Epidermal melanocyte (primary cell): ENCODE measurements at regions not wholly inside any gene's neighbourhood (a gene's known extent, or its start where the extent isn't known, plus 50 kb on each side); places are given as distances from the start of the nearest gene placed in this dataset.
"Not testable (repeated sequence)": the region's sequence is repeated elsewhere in the genome, so short reads cannot be mapped to it uniquely, and the experiment has no call there.

Experiments
- DNase-seq: peaks from one replicate; pipeline ENCODE4 v3.0.0; 2011; ENCODE audit warnings: low spot score; ENCODE audit not compliant: insufficient read length

- DNase-seq, result no peak
These were observed 167.0 kb upstream of the EDNRB start for GRCh38 chr13:78085434-78086225.

- no peak for DNase-seq
These were observed 165.8 kb upstream of the EDNRB start for GRCh38 chr13:78084401-78084800.

DNA sequence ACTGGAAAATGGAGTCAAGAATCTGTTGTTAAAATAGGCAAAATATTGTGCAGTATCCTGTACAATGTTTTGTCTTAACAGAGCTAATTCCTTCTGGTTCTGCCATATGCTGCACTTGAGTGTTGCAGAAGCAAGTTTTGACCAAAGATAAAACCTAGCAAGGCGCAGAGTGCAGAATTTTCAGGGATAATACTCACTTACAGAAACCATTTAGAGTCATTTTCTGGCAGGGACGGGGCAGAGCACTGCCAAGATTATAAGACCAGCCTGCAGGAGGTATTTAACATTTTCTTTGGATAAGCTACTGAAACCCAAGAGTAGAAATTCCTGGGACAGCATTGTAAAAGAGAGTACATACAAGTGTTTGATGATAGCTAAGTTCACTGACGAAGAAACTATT lies 159.5 kb upstream of the EDNRB start:
- no peak for DNase-seq

DNA sequence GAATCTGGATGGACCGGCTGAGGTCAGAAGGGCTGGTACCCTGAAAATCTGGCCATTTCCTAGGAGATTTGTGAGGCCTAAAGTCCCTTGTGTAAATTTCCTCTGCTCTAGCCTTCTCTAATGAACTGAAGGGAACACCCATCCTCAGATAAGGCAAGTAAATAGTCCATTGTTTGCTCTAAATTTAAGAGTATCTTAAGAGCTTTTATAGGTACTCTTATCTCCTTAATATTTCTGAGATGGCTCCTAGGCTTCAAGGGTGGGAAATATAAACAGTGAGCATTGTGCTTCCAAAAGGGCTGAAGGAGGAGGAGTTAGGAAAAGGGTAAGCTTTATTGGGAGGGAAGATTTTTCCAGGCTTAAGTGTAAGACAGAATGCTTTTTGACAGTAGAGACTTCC lies 148.7 kb upstream of the EDNRB start:
- no peak for DNase-seq

DNA sequence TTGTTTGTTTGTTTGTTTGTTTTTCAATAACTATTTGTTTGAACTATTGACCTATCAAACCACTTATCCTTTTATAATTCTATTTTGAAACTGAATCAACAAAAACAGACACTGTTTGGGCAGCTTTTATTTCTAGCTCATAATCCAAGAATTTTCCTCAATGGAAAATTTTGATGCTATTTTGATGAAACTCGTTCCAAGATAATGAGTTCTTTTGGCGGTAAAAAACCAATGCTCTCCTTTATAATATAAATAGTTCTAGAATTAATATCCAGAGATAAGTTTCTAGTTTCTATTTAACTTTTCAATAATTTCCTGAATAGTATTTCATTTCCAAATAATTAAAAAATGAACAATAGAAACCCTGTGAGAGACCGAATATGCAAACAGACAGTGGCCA lies 146.5 kb upstream of the EDNRB start:
- DNase-seq, result no peak

- no peak for DNase-seq
These were observed 143.2 kb upstream of the EDNRB start for GRCh38 chr13:78061806-78062205.

- no peak for DNase-seq
These were observed 142.3 kb upstream of the EDNRB start for GRCh38 chr13:78060966-78061365.

DNA sequence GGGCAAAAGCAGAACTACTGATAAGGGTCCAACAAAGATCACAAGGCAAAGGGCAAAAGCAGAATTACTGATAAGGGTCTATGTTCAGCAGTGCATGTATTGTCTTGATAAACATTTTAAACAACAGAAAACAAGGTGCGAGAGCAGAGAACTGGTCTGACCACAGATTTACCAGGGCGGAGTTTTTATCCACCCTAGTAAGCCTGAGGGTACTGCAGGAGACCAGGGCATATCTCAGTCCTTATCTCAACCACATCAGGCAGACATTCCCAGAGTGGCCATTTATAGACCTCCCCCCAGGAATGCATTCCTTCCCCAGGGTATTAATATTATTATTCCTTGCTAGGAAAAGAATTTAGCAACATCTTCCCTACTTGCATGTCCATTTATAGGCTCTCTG lies 138.2 kb upstream of the EDNRB start:
- DNase-seq, result not testable (repeated sequence)

- no peak for DNase-seq
These were observed 135.5 kb upstream of the EDNRB start for GRCh38 chr13:78054157-78054556.

DNA sequence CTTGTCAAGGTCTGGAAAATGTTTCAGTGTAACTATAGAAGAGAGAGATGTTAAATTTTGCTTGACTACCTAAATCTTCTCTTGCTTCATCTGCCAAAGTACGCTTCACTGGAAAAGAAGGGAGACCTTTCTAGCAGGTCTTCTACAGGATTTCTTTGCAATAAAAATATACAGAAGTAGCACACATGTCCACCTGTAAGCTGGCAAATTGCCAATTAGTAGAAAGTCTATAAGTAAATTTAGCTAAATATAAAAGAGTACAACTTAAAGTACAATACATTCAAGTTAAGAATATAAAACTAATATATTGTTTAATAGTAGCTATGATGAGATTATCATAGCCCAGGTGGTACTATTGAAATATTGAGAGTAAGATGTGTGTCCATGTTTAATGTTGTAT lies 128.5 kb upstream of the EDNRB start:
- DNase-seq, result no peak

DNA sequence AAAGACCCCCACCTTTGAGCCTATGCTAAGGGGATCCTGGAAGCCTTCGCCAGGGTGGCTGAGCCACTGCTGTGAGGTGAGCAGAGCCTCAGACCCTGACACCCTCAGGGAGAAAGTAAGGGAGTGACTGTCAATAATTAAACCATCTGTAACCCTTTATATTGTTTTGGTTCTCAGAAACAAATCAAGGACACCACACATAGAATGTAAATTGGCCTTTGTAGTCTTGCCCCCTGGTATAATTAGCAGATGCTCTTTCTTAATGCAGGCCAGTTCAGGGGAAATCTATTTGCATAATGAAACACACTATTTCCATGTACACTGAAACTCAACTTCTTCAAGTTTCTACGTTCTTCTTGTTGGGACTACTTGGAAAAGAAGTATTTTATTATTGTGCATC lies 127.7 kb upstream of the EDNRB start:
- DNase-seq, result no peak

GRCh38 chr13:78045916-78046315 lies 127.3 kb upstream of the EDNRB start:
- no peak for DNase-seq

- DNase-seq, result not testable (repeated sequence)
These were observed 122.7 kb upstream of the EDNRB start for GRCh38 chr13:78041366-78041765.

DNA sequence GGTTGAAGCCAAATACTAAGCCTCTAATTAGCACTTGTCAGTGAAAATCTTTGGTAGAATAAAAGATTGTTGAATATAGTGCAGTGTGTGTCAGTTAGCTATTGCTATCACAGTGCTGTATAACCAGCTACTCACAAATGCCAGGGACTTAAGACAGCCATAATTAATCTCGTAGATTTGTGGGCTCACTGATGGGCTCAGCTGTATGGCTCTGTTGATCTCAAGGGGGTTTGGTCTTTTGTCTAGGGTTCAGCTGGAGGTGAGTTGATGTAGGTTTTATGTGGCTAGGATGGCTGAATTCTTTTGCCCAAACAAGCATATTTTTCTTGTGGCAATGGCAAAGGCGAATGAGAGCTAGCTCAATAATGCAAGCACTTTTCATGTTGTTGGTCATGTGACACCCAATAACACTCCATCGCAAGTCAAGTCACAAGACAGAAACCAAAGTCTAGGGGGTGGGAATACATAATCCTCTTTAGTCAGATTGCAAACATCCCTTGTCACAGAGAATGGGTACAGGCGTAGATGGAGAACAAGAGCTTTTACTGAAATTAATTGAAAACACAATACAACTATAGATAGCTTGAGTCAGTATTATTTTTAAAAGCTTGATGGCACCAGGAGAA lies 121.7 kb upstream of the EDNRB start:
- no peak for DNase-seq

GRCh38 chr13:78036841-78037240 lies 118.2 kb upstream of the EDNRB start:
- DNase-seq, result no peak

DNA sequence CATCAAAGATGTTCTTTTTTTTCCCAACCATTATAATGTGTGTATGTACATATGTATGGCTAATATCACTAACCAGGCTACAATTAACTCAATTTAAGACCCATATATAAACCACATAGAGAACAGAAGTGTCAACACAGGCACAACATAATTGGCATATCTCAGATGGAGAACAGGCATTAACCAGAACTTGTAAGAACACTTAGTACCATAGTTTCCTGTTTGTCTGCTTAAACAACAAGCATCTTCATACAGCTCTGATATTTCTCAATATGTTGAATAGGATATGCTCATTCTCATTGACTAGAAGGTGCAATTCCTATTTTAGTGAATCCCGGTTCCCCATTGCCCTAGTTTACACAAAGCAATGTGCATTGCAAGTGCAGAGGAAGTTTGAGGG lies 116.9 kb upstream of the EDNRB start:
- no peak for DNase-seq

GRCh38 chr13:78033509-78033908 lies 114.9 kb upstream of the EDNRB start:
- no peak for DNase-seq

- no peak for DNase-seq
These were observed 113.5 kb upstream of the EDNRB start for GRCh38 chr13:78032132-78032531.

GRCh38 chr13:78030341-78030896 lies 111.8 kb upstream of the EDNRB start:
- DNase-seq, result no peak

DNA sequence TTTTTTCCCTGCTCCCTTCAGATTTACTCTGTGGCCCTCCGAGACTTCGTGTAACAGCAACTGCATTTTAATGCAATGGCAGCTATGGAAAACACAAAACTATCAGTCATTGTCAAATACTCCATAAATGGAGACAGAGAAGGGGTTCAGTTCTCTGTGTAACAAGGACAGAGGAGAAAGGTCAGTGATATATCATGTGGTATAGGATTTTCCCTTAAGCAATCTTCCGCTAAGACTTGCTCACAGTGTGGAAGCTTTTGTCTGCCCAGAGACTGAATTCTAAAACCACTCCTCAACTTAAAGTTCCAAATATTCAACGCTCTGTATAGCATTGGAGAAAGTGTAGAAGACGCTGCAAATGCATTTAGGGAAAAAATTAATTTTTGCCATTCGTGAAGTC lies 111.3 kb upstream of the EDNRB start:
- no peak for DNase-seq

DNA sequence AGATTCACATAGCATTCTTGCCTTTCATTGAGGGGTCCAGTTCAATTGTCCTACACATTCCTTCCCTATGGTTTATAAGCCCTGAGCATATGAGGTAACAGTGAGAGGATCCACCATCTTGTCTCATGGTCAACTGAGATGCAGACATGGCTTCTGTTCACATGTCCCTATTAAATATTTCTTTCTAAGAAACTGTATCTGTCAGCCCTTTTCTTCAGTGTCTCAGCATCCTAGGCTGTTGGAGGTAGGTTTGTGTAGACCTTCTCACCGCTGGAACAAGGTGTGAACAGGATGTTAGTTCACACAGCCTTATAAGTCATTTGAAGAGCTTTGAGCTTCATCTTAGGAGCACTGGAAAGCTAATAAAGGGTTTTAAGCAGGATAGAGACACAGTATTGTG lies 110.3 kb upstream of the EDNRB start:
- no peak for DNase-seq

DNA sequence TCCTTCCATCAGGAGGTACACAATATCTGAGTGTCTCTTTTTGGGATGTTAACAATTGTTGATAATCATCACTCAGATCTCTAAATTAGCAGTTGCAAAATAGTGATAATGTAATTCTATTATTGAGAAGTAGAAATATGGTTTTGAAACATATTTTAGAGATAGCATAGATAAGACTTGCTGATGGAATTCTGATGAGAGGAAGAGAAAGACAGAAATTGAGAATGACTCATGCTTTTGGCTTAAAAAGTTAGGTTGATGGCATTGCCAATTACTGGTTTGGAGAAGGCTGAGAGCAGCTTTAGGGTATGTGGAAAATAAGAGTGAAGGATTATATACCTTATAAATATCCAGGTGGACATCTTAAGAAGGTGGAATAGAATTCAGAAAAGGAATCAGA lies 106.4 kb upstream of the EDNRB start:
- DNase-seq, result no peak
